ENCODE measurements at regions not wholly inside any gene's neighbourhood (a gene's known extent, or its start where the extent isn't known, plus 50 kb on each side); places are given as distances from the start of the nearest gene placed in this dataset.

DNA sequence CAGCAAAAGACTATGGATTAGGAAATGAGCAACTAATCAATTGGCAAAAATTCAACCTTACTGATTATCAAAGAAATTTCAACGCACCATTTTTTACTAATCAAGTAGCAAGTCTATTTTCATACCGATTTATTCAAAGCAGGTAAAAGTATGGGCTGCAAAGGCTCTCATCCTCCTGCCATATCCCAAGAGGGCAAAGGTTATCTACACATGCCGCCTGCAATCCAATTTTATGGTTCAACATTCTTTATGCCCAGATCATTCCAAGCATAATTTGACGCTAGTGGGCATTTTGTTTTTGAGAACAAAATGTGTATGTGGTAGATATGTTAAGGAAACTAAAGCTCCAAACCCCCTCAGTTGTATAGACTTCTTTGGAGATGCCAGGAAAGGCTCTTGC, 270.6 kb downstream of the MAF start (continued):
- no peak for TF ChIP-seq ZNF331 (CRISPR knock-in tag; IDR thresholded peaks at IDR 0.05; ENCODE audit: low read depth)

DNA sequence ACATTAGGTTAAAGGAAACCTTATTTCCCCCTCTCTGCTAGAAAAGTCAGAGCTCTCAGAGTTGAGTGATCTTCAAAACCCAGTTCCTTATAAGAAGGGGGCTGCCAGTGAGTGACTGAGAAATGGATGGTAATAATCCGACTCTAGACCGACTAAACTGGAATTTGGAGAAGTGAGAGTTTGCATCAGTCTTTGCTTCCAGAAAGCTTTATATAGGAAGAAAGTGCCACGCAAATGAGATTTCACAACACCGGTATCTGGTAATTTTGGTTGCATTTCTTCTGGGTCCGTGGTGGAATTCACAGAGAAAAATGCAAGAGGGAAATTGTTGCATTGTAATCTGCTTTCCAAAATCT, 271.4 kb downstream of the MAF start:
- DNase-seq (ENCODE audit: low spot score): no peak
- Mint-ChIP-seq H3K4me3 (no peak overlapping the region), H3K36me3 (ENCODE audit: low read depth) (no peaks in the 10 kb centered on the region), H3K9me3 (no peaks in the 10 kb centered on the region), H3K4me1 (peaks cover 35% of the 10 kb centered on the region), H3K27me3 (ENCODE audit: insufficient read depth, low read depth, poor library complexity) (peaks cover 7% of the 10 kb centered on the region), H3K27ac (no peak overlapping the region)
- H2AFZ ChIP-seq: 0 out of 2 replicates have a peak overlapping the region, but pooled peaks have one; percentile 0
- no peaks in the 10 kb centered on the region for H4K20me1 ChIP-seq (replicated peaks; ENCODE audit: insufficient read depth)
- no peak for ATAC-seq
- TF ChIP-seq STAT1 (IDR thresholded peaks at IDR 0.05; ENCODE audit: unreplicated experiment) (no peak), JUNB (IDR thresholded peaks at IDR 0.05; ENCODE audit: unreplicated experiment) (no peak), CREB1 (CRISPR knock-in tag; IDR thresholded peaks at IDR 0.05; ENCODE audit: low read depth) (no peak), EZH2 (IDR thresholded peaks at IDR 0.05; ENCODE audit: low read depth, unreplicated experiment) (no peak), POLR2AphosphoS5 (IDR thresholded peaks at IDR 0.05; ENCODE audit: low read depth) (no peak), ZNF331 (CRISPR knock-in tag; IDR thresholded peaks at IDR 0.05; ENCODE audit: low read depth) (no peak), EZH2phosphoT487 (IDR thresholded peaks at IDR 0.05; ENCODE audit: unreplicated experiment) (no peak), NANOG (IDR thresholded peaks at IDR 0.05; ENCODE audit: borderline replicate concordance) (no peak), ZNF114 (CRISPR knock-in tag; IDR thresholded peaks at IDR 0.05) (no peak)
- TF ChIP-seq, protein P1, sequence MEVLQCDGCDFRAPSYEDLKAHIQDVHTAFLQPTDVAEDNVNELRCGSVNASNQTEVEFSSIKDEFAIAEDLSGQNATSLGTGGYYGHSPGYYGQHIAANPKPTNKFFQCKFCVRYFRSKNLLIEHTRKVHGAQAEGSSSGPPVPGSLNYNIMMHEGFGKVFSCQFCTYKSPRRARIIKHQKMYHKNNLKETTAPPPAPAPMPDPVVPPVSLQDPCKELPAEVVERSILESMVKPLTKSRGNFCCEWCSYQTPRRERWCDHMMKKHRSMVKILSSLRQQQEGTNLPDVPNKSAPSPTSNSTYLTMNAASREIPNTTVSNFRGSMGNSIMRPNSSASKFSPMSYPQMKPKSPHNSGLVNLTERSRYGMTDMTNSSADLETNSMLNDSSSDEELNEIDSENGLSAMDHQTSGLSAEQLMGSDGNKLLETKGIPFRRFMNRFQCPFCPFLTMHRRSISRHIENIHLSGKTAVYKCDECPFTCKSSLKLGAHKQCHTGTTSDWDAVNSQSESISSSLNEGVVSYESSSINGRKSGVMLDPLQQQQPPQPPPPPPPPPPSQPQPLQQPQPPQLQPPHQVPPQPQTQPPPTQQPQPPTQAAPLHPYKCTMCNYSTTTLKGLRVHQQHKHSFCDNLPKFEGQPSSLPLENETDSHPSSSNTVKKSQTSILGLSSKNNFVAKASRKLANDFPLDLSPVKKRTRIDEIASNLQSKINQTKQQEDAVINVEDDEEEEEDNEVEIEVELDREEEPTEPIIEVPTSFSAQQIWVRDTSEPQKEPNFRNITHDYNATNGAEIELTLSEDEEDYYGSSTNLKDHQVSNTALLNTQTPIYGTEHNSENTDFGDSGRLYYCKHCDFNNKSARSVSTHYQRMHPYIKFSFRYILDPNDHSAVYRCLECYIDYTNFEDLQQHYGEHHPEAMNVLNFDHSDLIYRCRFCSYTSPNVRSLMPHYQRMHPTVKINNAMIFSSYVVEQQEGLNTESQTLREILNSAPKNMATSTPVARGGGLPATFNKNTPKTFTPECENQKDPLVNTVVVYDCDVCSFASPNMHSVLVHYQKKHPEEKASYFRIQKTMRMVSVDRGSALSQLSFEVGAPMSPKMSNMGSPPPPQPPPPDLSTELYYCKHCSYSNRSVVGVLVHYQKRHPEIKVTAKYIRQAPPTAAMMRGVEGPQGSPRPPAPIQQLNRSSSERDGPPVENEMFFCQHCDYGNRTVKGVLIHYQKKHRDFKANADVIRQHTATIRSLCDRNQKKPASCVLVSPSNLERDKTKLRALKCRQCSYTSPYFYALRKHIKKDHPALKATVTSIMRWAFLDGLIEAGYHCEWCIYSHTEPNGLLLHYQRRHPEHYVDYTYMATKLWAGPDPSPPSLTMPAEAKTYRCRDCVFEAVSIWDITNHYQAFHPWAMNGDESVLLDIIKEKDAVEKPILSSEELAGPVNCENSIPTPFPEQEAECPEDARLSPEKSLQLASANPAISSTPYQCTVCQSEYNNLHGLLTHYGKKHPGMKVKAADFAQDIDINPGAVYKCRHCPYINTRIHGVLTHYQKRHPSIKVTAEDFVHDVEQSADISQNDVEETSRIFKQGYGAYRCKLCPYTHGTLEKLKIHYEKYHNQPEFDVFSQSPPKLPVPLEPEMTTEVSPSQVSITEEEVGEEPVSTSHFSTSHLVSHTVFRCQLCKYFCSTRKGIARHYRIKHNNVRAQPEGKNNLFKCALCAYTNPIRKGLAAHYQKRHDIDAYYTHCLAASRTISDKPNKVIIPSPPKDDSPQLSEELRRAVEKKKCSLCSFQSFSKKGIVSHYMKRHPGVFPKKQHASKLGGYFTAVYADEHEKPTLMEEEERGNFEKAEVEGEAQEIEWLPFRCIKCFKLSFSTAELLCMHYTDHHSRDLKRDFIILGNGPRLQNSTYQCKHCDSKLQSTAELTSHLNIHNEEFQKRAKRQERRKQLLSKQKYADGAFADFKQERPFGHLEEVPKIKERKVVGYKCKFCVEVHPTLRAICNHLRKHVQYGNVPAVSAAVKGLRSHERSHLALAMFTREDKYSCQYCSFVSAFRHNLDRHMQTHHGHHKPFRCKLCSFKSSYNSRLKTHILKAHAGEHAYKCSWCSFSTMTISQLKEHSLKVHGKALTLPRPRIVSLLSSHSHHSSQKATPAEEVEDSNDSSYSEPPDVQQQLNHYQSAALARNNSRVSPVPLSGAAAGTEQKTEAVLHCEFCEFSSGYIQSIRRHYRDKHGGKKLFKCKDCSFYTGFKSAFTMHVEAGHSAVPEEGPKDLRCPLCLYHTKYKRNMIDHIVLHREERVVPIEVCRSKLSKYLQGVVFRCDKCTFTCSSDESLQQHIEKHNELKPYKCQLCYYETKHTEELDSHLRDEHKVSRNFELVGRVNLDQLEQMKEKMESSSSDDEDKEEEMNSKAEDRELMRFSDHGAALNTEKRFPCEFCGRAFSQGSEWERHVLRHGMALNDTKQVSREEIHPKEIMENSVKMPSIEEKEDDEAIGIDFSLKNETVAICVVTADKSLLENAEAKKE (CRISPR knock-in tag; IDR thresholded peaks at IDR 0.05): no peak
- TF ChIP-seq, protein P2, sequence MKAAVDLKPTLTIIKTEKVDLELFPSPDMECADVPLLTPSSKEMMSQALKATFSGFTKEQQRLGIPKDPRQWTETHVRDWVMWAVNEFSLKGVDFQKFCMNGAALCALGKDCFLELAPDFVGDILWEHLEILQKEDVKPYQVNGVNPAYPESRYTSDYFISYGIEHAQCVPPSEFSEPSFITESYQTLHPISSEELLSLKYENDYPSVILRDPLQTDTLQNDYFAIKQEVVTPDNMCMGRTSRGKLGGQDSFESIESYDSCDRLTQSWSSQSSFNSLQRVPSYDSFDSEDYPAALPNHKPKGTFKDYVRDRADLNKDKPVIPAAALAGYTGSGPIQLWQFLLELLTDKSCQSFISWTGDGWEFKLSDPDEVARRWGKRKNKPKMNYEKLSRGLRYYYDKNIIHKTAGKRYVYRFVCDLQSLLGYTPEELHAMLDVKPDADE (IDR thresholded peaks at IDR 0.05): no peak
- TF ChIP-seq, protein P3, sequence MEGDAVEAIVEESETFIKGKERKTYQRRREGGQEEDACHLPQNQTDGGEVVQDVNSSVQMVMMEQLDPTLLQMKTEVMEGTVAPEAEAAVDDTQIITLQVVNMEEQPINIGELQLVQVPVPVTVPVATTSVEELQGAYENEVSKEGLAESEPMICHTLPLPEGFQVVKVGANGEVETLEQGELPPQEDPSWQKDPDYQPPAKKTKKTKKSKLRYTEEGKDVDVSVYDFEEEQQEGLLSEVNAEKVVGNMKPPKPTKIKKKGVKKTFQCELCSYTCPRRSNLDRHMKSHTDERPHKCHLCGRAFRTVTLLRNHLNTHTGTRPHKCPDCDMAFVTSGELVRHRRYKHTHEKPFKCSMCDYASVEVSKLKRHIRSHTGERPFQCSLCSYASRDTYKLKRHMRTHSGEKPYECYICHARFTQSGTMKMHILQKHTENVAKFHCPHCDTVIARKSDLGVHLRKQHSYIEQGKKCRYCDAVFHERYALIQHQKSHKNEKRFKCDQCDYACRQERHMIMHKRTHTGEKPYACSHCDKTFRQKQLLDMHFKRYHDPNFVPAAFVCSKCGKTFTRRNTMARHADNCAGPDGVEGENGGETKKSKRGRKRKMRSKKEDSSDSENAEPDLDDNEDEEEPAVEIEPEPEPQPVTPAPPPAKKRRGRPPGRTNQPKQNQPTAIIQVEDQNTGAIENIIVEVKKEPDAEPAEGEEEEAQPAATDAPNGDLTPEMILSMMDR (conservative IDR thresholded peaks at IDR 0.05; ENCODE audit: low read depth in 2 of 2): no peak
- TF ChIP-seq, protein P4, sequence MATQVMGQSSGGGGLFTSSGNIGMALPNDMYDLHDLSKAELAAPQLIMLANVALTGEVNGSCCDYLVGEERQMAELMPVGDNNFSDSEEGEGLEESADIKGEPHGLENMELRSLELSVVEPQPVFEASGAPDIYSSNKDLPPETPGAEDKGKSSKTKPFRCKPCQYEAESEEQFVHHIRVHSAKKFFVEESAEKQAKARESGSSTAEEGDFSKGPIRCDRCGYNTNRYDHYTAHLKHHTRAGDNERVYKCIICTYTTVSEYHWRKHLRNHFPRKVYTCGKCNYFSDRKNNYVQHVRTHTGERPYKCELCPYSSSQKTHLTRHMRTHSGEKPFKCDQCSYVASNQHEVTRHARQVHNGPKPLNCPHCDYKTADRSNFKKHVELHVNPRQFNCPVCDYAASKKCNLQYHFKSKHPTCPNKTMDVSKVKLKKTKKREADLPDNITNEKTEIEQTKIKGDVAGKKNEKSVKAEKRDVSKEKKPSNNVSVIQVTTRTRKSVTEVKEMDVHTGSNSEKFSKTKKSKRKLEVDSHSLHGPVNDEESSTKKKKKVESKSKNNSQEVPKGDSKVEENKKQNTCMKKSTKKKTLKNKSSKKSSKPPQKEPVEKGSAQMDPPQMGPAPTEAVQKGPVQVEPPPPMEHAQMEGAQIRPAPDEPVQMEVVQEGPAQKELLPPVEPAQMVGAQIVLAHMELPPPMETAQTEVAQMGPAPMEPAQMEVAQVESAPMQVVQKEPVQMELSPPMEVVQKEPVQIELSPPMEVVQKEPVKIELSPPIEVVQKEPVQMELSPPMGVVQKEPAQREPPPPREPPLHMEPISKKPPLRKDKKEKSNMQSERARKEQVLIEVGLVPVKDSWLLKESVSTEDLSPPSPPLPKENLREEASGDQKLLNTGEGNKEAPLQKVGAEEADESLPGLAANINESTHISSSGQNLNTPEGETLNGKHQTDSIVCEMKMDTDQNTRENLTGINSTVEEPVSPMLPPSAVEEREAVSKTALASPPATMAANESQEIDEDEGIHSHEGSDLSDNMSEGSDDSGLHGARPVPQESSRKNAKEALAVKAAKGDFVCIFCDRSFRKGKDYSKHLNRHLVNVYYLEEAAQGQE (IDR thresholded peaks at IDR 0.05; ENCODE audit: unreplicated experiment): no peak
- H3K79me2 ChIP-seq (replicated peaks; ENCODE audit: insufficient read depth): no peaks in the 10 kb centered on the region
- no peaks in the 10 kb centered on the region for H3K36me3 ChIP-seq (ENCODE audit: insufficient read depth)
- peak overlapping the region; percentile 59 for H3K4me2 ChIP-seq
- H3F3A ChIP-seq (replicated peaks; ENCODE audit: low read depth): no peaks in the 10 kb centered on the region; the same call in 1 of the 2 replicates
- H3K9me2 ChIP-seq (ENCODE audit: insufficient read depth): no peaks in the 10 kb centered on the region
- H3K27me3 ChIP-seq (ENCODE audit: insufficient read depth): no peaks in the 10 kb centered on the region
- H3K27ac ChIP-seq (ENCODE audit: low read depth): no peak overlapping the region
- H3K4me3 ChIP-seq: no peak overlapping the region
- H3K4me1 ChIP-seq (ENCODE audit: insufficient read depth): peaks cover 42% of the 10 kb centered on the region
